ENCODE measurements at regions not wholly inside any gene's neighbourhood (a gene's known extent, or its start where the extent isn't known, plus 50 kb on each side); places are given as distances from the start of the nearest gene placed in this dataset.

GRCh38 chr2:239590995-239591915, 190.4 kb upstream of the HDAC4 start:
- TF ChIP-seq CTCF (IDR thresholded peaks at IDR 0.05) (no peak), EZH2 (IDR thresholded peaks at IDR 0.05) (no peak), EZH2phosphoT487 (IDR thresholded peaks at IDR 0.05) (no peak)

Measured in neural progenitor cell (in vitro differentiated cells).